Nephron progenitor cell (in vitro differentiated cells): ENCODE measurements at regions not wholly inside any gene's neighbourhood (a gene's known extent, or its start where the extent isn't known, plus 50 kb on each side); places are given as distances from the start of the nearest gene placed in this dataset.
A peak's percentile ranks its signal among the peaks of the same experiment; 100 is the strongest.

Experiments
- DNase-seq: peaks from one replicate; pipeline ENCODE4 v3.0.0; 2021
- H3K27ac Mint-ChIP-seq: 2 replicates; pipeline ENCODE4 v1.8.0; 2021; ENCODE audit warnings: mild to moderate bottlenecking, moderate library complexity, mixed read lengths
- H3K27me3 Mint-ChIP-seq: 2 replicates; pipeline ENCODE4 v1.8.0; 2021; ENCODE audit warnings: mild to moderate bottlenecking, low read depth, mixed read lengths; ENCODE audit not compliant: poor library complexity
- H3K36me3 Mint-ChIP-seq: 2 replicates; pipeline ENCODE4 v1.8.0; 2021; ENCODE audit warnings: low read depth, mixed read lengths
- H3K4me1 Mint-ChIP-seq: 2 replicates; pipeline ENCODE4 v1.8.0; 2021; ENCODE audit warnings: mixed read lengths
- H3K4me3 Mint-ChIP-seq: 2 replicates; pipeline ENCODE4 v1.8.0; 2021; ENCODE audit warnings: mild to moderate bottlenecking, moderate library complexity, mixed read lengths
- H3K9me3 Mint-ChIP-seq: 2 replicates; pipeline ENCODE4 v1.8.0; 2021; ENCODE audit warnings: mild to moderate bottlenecking, moderate library complexity, mixed read lengths
- CTCF ChIP-seq: fragments of 200-600 bp; sonication (generic); IDR thresholded peaks from 2 replicates; pipeline ENCODE4 v1.5.0; 2021; ENCODE audit warnings: antibody characterized with exemption

DNA sequence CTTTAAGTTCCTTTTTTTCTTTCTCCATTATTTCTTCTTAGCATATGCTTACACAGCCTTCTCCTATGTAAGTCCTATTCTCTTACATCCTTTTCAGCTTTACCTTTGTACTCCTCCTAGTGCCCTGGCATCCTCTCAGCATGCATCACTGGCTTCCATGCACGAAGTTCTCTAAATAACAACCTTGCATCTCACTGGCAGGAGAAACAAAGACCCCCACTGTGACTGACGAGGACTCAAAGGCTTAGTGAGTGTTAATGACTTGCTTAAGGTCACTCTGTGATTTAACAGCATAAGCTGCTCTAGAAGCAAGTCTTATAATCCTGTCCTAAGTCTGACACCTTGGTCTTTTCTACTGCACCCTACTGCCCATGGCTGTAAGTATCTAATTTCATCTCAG is 1236.0 kb upstream of the CELF4 start:
- DNase-seq: no peak
- Mint-ChIP-seq H3K36me3 (no peaks in the 10 kb centered on the region), H3K27ac (no peak overlapping the region), H3K4me3 (no peak overlapping the region), H3K27me3 (no peaks in the 10 kb centered on the region), H3K9me3 (no peaks in the 10 kb centered on the region), H3K4me1 (no peaks in the 10 kb centered on the region)
- TF ChIP-seq CTCF: no peak

DNA sequence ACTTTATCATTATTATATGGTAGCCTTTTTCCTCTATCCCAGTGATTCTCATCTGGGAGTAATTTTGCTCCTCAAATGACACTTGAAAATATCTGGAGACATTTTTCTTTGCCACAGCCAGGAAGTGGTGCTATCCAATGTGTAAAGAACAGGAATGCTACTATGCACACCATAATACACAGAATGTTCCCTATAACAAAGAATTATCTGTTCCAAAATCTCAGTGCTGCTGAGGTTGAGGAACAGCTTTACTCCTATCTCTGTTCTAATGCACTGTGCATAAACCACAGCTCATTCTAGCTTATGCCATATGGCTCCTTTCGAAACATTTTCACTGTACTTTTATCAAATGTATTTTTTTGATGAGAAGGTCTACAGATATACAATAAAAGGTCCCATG is 1231.2 kb upstream of the CELF4 start:
- Mint-ChIP-seq H3K9me3 (no peaks in the 10 kb centered on the region), H3K4me3 (no peak overlapping the region), H3K27ac (no peak overlapping the region), H3K27me3 (no peaks in the 10 kb centered on the region), H3K4me1 (no peaks in the 10 kb centered on the region), H3K36me3 (no peaks in the 10 kb centered on the region)
- TF ChIP-seq CTCF: no peak
- no peak for DNase-seq

- Mint-ChIP-seq H3K27ac (no peak overlapping the region), H3K27me3 (no peaks in the 10 kb centered on the region), H3K36me3 (no peaks in the 10 kb centered on the region), H3K4me1 (no peaks in the 10 kb centered on the region), H3K4me3 (no peak overlapping the region), H3K9me3 (no peaks in the 10 kb centered on the region)
- no peak for DNase-seq
- TF ChIP-seq CTCF: no peak
These were observed 1227.1 kb upstream of the CELF4 start for GRCh38 chr18:38792731-38793130.

- H3K9me3 Mint-ChIP-seq: no peaks in the 10 kb centered on the region
- DNase-seq: no peak
- no peak overlapping the region for H3K4me3 Mint-ChIP-seq
- TF ChIP-seq CTCF: no peak
- H3K27ac Mint-ChIP-seq: no peak overlapping the region
- no peaks in the 10 kb centered on the region for H3K4me1 Mint-ChIP-seq
- no peaks in the 10 kb centered on the region for H3K36me3 Mint-ChIP-seq
- H3K27me3 Mint-ChIP-seq: no peaks in the 10 kb centered on the region
These were observed 1225.2 kb upstream of the CELF4 start for GRCh38 chr18:38790786-38791185.

GRCh38 chr18:38790303-38790702 is 1224.7 kb upstream of the CELF4 start:
- Mint-ChIP-seq H3K27me3 (no peaks in the 10 kb centered on the region), H3K9me3 (no peaks in the 10 kb centered on the region), H3K4me3 (no peak overlapping the region), H3K36me3 (no peaks in the 10 kb centered on the region), H3K27ac (no peak overlapping the region), H3K4me1 (no peaks in the 10 kb centered on the region)
- peak; percentile 12 for TF ChIP-seq CTCF
- no peak for DNase-seq

GRCh38 chr18:38789141-38789540 is 1223.5 kb upstream of the CELF4 start:
- Mint-ChIP-seq H3K36me3 (no peaks in the 10 kb centered on the region), H3K27me3 (no peaks in the 10 kb centered on the region), H3K4me1 (no peaks in the 10 kb centered on the region), H3K4me3 (no peak overlapping the region), H3K9me3 (no peaks in the 10 kb centered on the region), H3K27ac (no peak overlapping the region)
- TF ChIP-seq CTCF: no peak
- no peak for DNase-seq
